ENCODE measurements at regions not wholly inside any gene's neighbourhood (a gene's known extent, or its start where the extent isn't known, plus 50 kb on each side); places are given as distances from the start of the nearest gene placed in this dataset.

- Histone ChIP-seq H3K79me1 (ENCODE audit: low read depth in 1 of 2, low read length in 2 of 2) (no peaks in the 10 kb centered on the region), H2BK5ac (ENCODE audit: low read depth, low read length, poor library complexity, severe bottlenecking) (no peak overlapping the region), H2AFZ (replicated peaks; ENCODE audit: low read length, poor library complexity) (no peak overlapping the region), H2AK5ac (ENCODE audit: low read depth, low read length) (no peak overlapping the region), H4K5ac (ENCODE audit: low read depth, low read length) (no peak overlapping the region), H2BK20ac (ENCODE audit: low read depth, low read length) (no peak overlapping the region), H3K56ac (ENCODE audit: extremely low read depth, insufficient read depth, low read length) (no peak overlapping the region), H3K9ac (ENCODE audit: low read depth, low read length) (no peak overlapping the region), H3K36me3 (ENCODE audit: control insufficient read depth, insufficient read depth, low read length) (no peaks in the 10 kb centered on the region), H2AK9ac (replicated peaks; ENCODE audit: low read depth, low read length, poor library complexity) (no peak overlapping the region), H2BK15ac (ENCODE audit: low read depth, low read length) (no peak overlapping the region), H3K4ac (ENCODE audit: low read depth, low read length) (no peak overlapping the region), H3K27ac (ENCODE audit: insufficient read depth, low read length) (no peak overlapping the region), H3K4me3 (ENCODE audit: insufficient read depth, low read depth, low read length) (no peak overlapping the region), H2BK120ac (ENCODE audit: low read depth, low read length) (no peak overlapping the region), H3K4me1 (ENCODE audit: control insufficient read depth, insufficient read depth, low read length) (no peaks in the 10 kb centered on the region), H3K4me2 (ENCODE audit: low read depth, low read length) (no peak overlapping the region), H3K27me3 (ENCODE audit: control insufficient read depth, insufficient read depth, low read length) (peaks cover 2% of the 10 kb centered on the region; the same call in 1 of the 2 replicates), H3K9me3 (ENCODE audit: control insufficient read depth, insufficient read depth, low read length) (no peaks in the 10 kb centered on the region), H3K18ac (ENCODE audit: low read depth, low read length) (no peak overlapping the region), H3K14ac (replicated peaks; ENCODE audit: low read depth, low read length) (no peak overlapping the region), H3K23ac (ENCODE audit: low read depth, low read length) (no peak overlapping the region), H4K20me1 (ENCODE audit: insufficient read depth, low read length) (no peaks in the 10 kb centered on the region), H4K8ac (ENCODE audit: low read depth in 2 of 2, low read length in 2 of 2) (no peak overlapping the region), H4K91ac (ENCODE audit: insufficient read depth, low read depth, low read length) (no peak overlapping the region), H3K9me1 (ENCODE audit: insufficient read depth, low read length) (no peaks in the 10 kb centered on the region)
- no CpG with 5 or more reads among the region's 1 CpG for WGBS, 2 experiments (ENCODE audit: extremely low coverage in 2 of 2, insufficient read length in 1 of 2)
- BruUV-seq (replicated peaks), result no TSS peak
- DNase-seq (no peak), ATAC-seq (ENCODE audit: low read depth) (no peak)
- dilution Hi-C loops (cut with HindIII; ENCODE audit: low sequenced_read_pairs, unreplicated experiment) (no loop called here), intact Hi-C loops (cut with micrococcal nuclease) (no loop called here), in situ Hi-C loops (cut with MboI; ENCODE audit: low sequenced_read_pairs) (no loop called here)
- POLR2A ChIA-PET (ENCODE audit: unreplicated experiment), result no interaction called here
- no peak for TF ChIP-seq FOS (IDR thresholded peaks at IDR 0.05; ENCODE audit: low read depth, low read length)
- TF ChIP-seq CHD1 (IDR thresholded peaks at IDR 0.05; ENCODE audit: low read depth, low read length), result no peak
- TF ChIP-seq MAFK (IDR thresholded peaks at IDR 0.05; ENCODE audit: low read depth, low read length), result no peak
- no peak for TF ChIP-seq RFX5 (IDR thresholded peaks at IDR 0.05; ENCODE audit: low read depth, low read length)
- TF ChIP-seq RCOR1 (IDR thresholded peaks at IDR 0.05; ENCODE audit: insufficient replicate concordance, low read length), result no peak
- no peak for TF ChIP-seq POLR2A (IDR thresholded peaks at IDR 0.05; ENCODE audit: low read depth, low read length)
- TF ChIP-seq MAZ (IDR thresholded peaks at IDR 0.05; ENCODE audit: borderline replicate concordance, low read depth, low read length), result no peak
- no peak for TF ChIP-seq MXI1 (IDR thresholded peaks at IDR 0.05; ENCODE audit: borderline replicate concordance, low read depth, low read length)
- TF ChIP-seq USF2 (IDR thresholded peaks at IDR 0.05; ENCODE audit: low read depth, low read length), result no peak
- no peak for TF ChIP-seq NFE2L2 (IDR thresholded peaks at IDR 0.05; ENCODE audit: low read depth, low read length)
- TF ChIP-seq SMC3 (IDR thresholded peaks at IDR 0.05; ENCODE audit: low read depth, low read length), result no peak
- TF ChIP-seq BHLHE40 (IDR thresholded peaks at IDR 0.05; ENCODE audit: low read depth, low read length), result no peak
- CTCF ChIA-PET, result no interaction called here
Measured at GRCh38 chr9:20082831-20083230, 294.0 kb upstream of the SLC24A2 start.
